ENCODE measurements at regions not wholly inside any gene's neighbourhood (a gene's known extent, or its start where the extent isn't known, plus 50 kb on each side); places are given as distances from the start of the nearest gene placed in this dataset.

GRCh38 chr20:19882446-19882845 lies 124.4 kb downstream of the RIN2 start:
- DNase-seq (ENCODE audit: low spot score): no peak
- H3K14ac ChIP-seq (ENCODE audit: low read length): no peak overlapping the region
- no peak overlapping the region for H2BK120ac ChIP-seq (ENCODE audit: low read depth, low read length)
- no peaks in the 10 kb centered on the region for H3K27me3 ChIP-seq (ENCODE audit: control insufficient read depth in 3 of 3, insufficient read depth in 3 of 3, low read depth in 1 of 3, low read length in 3 of 3)
- no peak overlapping the region for H2BK5ac ChIP-seq (ENCODE audit: low read length)
- no peak overlapping the region for H3K4ac ChIP-seq (ENCODE audit: low read length)
- no peak overlapping the region for H3K9ac ChIP-seq (ENCODE audit: low read depth, low read length, poor library complexity)
- H3K36me3 ChIP-seq (replicated peaks in 1 of 2; ENCODE audit: control insufficient read depth in 2 of 2, insufficient read depth in 2 of 2, low read length in 2 of 2): no peaks in the 10 kb centered on the region
- no peak overlapping the region for H3K27ac ChIP-seq (replicated peaks; ENCODE audit: low read length)
- no peak overlapping the region for H2BK15ac ChIP-seq (ENCODE audit: low read length)
- H2BK12ac ChIP-seq (ENCODE audit: low read length): no peak overlapping the region
- WGBS, 2 donors (ENCODE audit: extremely low coverage in 2 of 2, insufficient read length in 2 of 2, insufficient replicate concordance in 1 of 2): no CpG with 5 or more reads among the region's 3 CpGs
- H3K23ac ChIP-seq (ENCODE audit: low read depth, low read length, poor library complexity): no peak overlapping the region
- no peak overlapping the region for H2AFZ ChIP-seq (ENCODE audit: low read length)
- no peak overlapping the region for H2AK5ac ChIP-seq (ENCODE audit: low read depth, low read length)
- no peak overlapping the region for H3K4me3 ChIP-seq (ENCODE audit: low read length in 2 of 2)
- no peak overlapping the region for H4K91ac ChIP-seq (ENCODE audit: low read depth, low read length, poor library complexity)
- H3K18ac ChIP-seq (ENCODE audit: low read length): no peak overlapping the region
- no peaks in the 10 kb centered on the region for H3K79me1 ChIP-seq (ENCODE audit: low read depth, low read length)
- peaks cover 0 to 4% of the 10 kb centered on the region in 2 donors for H3K4me1 ChIP-seq (ENCODE audit: control insufficient read depth in 2 of 2, insufficient read depth in 1 of 2, low read depth in 1 of 2, low read length in 2 of 2)
- no peak overlapping the region for H3K4me2 ChIP-seq (ENCODE audit: insufficient read depth, low read length, poor library complexity, severe bottlenecking)
- no peaks in the 10 kb centered on the region for H3K9me3 ChIP-seq (replicated peaks in 1 of 2; ENCODE audit: control insufficient read depth in 2 of 2, insufficient read depth in 1 of 2, low read depth in 1 of 2, low read length in 2 of 2)
- no peak overlapping the region for H4K8ac ChIP-seq (ENCODE audit: low read depth, low read length)

GRCh38 chr20:19883501-19883900 lies 125.4 kb downstream of the RIN2 start:
- no CpG with 5 or more reads among the region's 3 CpGs for WGBS, 2 donors (ENCODE audit: extremely low coverage in 2 of 2, insufficient read length in 2 of 2, insufficient replicate concordance in 1 of 2)

DNA sequence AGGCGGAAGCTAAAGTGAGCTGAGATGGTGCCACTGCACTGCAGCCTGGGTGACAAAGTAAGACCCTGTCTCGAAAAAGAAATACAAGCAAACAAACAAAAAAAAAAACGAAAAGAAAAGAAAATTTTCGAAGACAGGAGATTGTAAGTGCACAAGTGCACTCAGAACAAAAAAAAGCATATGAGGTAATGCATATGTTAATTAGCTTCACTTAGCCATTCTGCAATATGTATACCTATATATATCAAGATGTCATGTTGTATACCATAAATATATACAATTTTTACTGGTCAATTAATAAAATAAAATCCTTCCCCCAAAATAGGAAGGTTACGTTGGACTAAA lies 127.5 kb downstream of the RIN2 start:
- H3K4me3 ChIP-seq (ENCODE audit: low read length in 2 of 2): no peak overlapping the region
- peaks cover 0 to 6% of the 10 kb centered on the region in 2 donors for H3K36me3 ChIP-seq (replicated peaks in 1 of 2; ENCODE audit: control insufficient read depth in 2 of 2, insufficient read depth in 2 of 2, low read length in 2 of 2)
- DNase-seq (ENCODE audit: low spot score): no peak
- H4K8ac ChIP-seq (ENCODE audit: low read depth, low read length): no peak overlapping the region
- H3K9me3 ChIP-seq (replicated peaks in 1 of 2; ENCODE audit: control insufficient read depth in 2 of 2, insufficient read depth in 1 of 2, low read depth in 1 of 2, low read length in 2 of 2): no peaks in the 10 kb centered on the region
- H3K27ac ChIP-seq (replicated peaks; ENCODE audit: low read length): no peak overlapping the region
- no peak overlapping the region for H2BK5ac ChIP-seq (ENCODE audit: low read length)
- no peak overlapping the region for H2AK5ac ChIP-seq (ENCODE audit: low read depth, low read length)
- H3K14ac ChIP-seq (ENCODE audit: low read length): no peak overlapping the region
- no peaks in the 10 kb centered on the region for H3K27me3 ChIP-seq (ENCODE audit: control insufficient read depth in 3 of 3, insufficient read depth in 3 of 3, low read depth in 1 of 3, low read length in 3 of 3)
- no peaks in the 10 kb centered on the region for H3K79me1 ChIP-seq (ENCODE audit: low read depth, low read length)
- no peak overlapping the region for H3K18ac ChIP-seq (ENCODE audit: low read length)
- H2BK12ac ChIP-seq (ENCODE audit: low read length): no peak overlapping the region
- H3K9ac ChIP-seq (ENCODE audit: low read depth, low read length, poor library complexity): no peak overlapping the region
- no CpG with 5 or more reads among the region's 5 CpGs for WGBS, 2 donors (ENCODE audit: extremely low coverage in 2 of 2, insufficient read length in 2 of 2, insufficient replicate concordance in 1 of 2)
- H3K4me2 ChIP-seq (ENCODE audit: insufficient read depth, low read length, poor library complexity, severe bottlenecking): no peak overlapping the region
- no peak overlapping the region for H3K23ac ChIP-seq (ENCODE audit: low read depth, low read length, poor library complexity)
- no peak overlapping the region for H2AFZ ChIP-seq (ENCODE audit: low read length)
- no peak overlapping the region for H3K4ac ChIP-seq (ENCODE audit: low read length)
- H4K91ac ChIP-seq (ENCODE audit: low read depth, low read length, poor library complexity): no peak overlapping the region
- H3K4me1 ChIP-seq (ENCODE audit: control insufficient read depth in 2 of 2, insufficient read depth in 1 of 2, low read depth in 1 of 2, low read length in 2 of 2): peaks cover 0 to 10% of the 10 kb centered on the region in 2 donors
- H2BK120ac ChIP-seq (ENCODE audit: low read depth, low read length): no peak overlapping the region
- H2BK15ac ChIP-seq (ENCODE audit: low read length): no peak overlapping the region

More at GRCh38 chr20:19883501-19883900, 125.4 kb downstream of the RIN2 start:
- Histone ChIP-seq H2BK120ac (ENCODE audit: low read depth, low read length) (no peak overlapping the region), H3K9ac (ENCODE audit: low read depth, low read length, poor library complexity) (no peak overlapping the region), H3K79me1 (ENCODE audit: low read depth, low read length) (no peaks in the 10 kb centered on the region), H3K27ac (replicated peaks; ENCODE audit: low read length) (no peak overlapping the region), H2AFZ (ENCODE audit: low read length) (no peak overlapping the region), H3K4me1 (ENCODE audit: control insufficient read depth in 2 of 2, insufficient read depth in 1 of 2, low read depth in 1 of 2, low read length in 2 of 2) (peaks cover 0 to 6% of the 10 kb centered on the region in 2 donors), H3K14ac (ENCODE audit: low read length) (no peak overlapping the region), H4K91ac (ENCODE audit: low read depth, low read length, poor library complexity) (no peak overlapping the region), H2BK5ac (ENCODE audit: low read length) (no peak overlapping the region), H2BK15ac (ENCODE audit: low read length) (no peak overlapping the region), H3K27me3 (ENCODE audit: control insufficient read depth in 3 of 3, insufficient read depth in 3 of 3, low read depth in 1 of 3, low read length in 3 of 3) (no peaks in the 10 kb centered on the region), H3K18ac (ENCODE audit: low read length) (no peak overlapping the region), H3K36me3 (replicated peaks in 1 of 2; ENCODE audit: control insufficient read depth in 2 of 2, insufficient read depth in 2 of 2, low read length in 2 of 2) (no peaks in the 10 kb centered on the region), H3K4me2 (ENCODE audit: insufficient read depth, low read length, poor library complexity, severe bottlenecking) (no peak overlapping the region), H2BK12ac (ENCODE audit: low read length) (no peak overlapping the region), H3K4me3 (ENCODE audit: low read length in 2 of 2) (no peak overlapping the region), H4K8ac (ENCODE audit: low read depth, low read length) (no peak overlapping the region), H3K23ac (ENCODE audit: low read depth, low read length, poor library complexity) (no peak overlapping the region), H3K4ac (ENCODE audit: low read length) (no peak overlapping the region), H2AK5ac (ENCODE audit: low read depth, low read length) (no peak overlapping the region), H3K9me3 (replicated peaks in 1 of 2; ENCODE audit: control insufficient read depth in 2 of 2, insufficient read depth in 1 of 2, low read depth in 1 of 2, low read length in 2 of 2) (no peaks in the 10 kb centered on the region)
- DNase-seq (ENCODE audit: low spot score): no peak

DNA sequence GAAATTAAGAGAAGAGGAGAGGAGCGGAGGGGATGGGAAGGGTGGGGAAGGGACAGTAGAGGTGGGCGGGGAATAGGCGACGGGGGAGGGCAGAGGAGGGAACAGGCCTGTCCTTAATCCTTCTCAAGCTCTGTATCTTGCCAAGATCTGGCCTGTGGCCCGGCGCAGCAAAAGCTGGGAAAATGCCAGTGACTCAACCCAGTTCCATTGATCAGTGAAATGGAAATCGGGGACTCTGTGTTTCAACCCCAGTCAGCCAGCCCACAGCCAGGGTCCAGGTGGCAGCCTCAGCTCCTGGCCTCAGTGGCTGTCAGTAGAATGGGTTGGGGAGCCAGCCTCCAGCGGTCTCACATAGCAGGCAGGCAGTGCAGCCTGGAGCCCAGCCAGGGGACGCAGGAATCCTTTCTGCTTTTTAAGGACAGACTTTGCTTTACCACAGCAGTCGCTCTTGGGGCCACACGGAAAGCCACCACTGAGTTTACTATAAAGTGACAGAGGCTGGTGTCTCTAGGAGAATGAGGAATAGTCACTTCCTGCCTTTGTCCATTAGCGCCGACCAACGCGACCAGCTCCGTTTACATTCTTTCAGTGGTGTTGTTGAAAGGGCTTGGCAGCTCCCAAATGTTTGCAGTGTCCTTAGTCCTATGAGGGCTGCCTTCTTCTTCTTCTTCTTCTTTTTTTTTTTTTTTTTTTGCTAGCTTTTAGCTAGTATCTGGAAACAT lies 128.0 kb downstream of the RIN2 start:
- H3K4me3 ChIP-seq (ENCODE audit: low read length in 2 of 2): no peak overlapping the region
- DNase-seq (ENCODE audit: low spot score): no peak
- no peak overlapping the region for H3K23ac ChIP-seq (ENCODE audit: low read depth, low read length, poor library complexity)
- no peak overlapping the region for H4K91ac ChIP-seq (ENCODE audit: low read depth, low read length, poor library complexity)
- no peak overlapping the region for H2BK5ac ChIP-seq (ENCODE audit: low read length)
- peaks cover 0 to 1% of the 10 kb centered on the region in 2 donors for H3K9me3 ChIP-seq (replicated peaks in 1 of 2; ENCODE audit: control insufficient read depth in 2 of 2, insufficient read depth in 1 of 2, low read depth in 1 of 2, low read length in 2 of 2)
- H2BK15ac ChIP-seq (ENCODE audit: low read length): no peak overlapping the region
- no peak overlapping the region for H3K27ac ChIP-seq (replicated peaks; ENCODE audit: low read length)
- H3K4me1 ChIP-seq (ENCODE audit: control insufficient read depth in 2 of 2, insufficient read depth in 1 of 2, low read depth in 1 of 2, low read length in 2 of 2): peaks cover 0 to 10% of the 10 kb centered on the region in 2 donors
- H3K14ac ChIP-seq (ENCODE audit: low read length): no peak overlapping the region
- H3K9ac ChIP-seq (ENCODE audit: low read depth, low read length, poor library complexity): no peak overlapping the region
- H2BK120ac ChIP-seq (ENCODE audit: low read depth, low read length): no peak overlapping the region
- WGBS, 2 donors (ENCODE audit: extremely low coverage in 2 of 2, insufficient read length in 2 of 2, insufficient replicate concordance in 1 of 2): 100% methylated on average over 1 of the region's 16 CpGs; no CpG with 5 or more reads in 1 of the 2 donors
- H2AK5ac ChIP-seq (ENCODE audit: low read depth, low read length): no peak overlapping the region
- H3K18ac ChIP-seq (ENCODE audit: low read length): no peak overlapping the region
- no peaks in the 10 kb centered on the region for H3K79me1 ChIP-seq (ENCODE audit: low read depth, low read length)
- peaks cover 0 to 10% of the 10 kb centered on the region in 2 donors for H3K36me3 ChIP-seq (replicated peaks in 1 of 2; ENCODE audit: control insufficient read depth in 2 of 2, insufficient read depth in 2 of 2, low read length in 2 of 2)
- no peak overlapping the region for H4K8ac ChIP-seq (ENCODE audit: low read depth, low read length)
- no peak overlapping the region for H3K4ac ChIP-seq (ENCODE audit: low read length)
- no peak overlapping the region for H3K4me2 ChIP-seq (ENCODE audit: insufficient read depth, low read length, poor library complexity, severe bottlenecking)
- H2AFZ ChIP-seq (ENCODE audit: low read length): no peak overlapping the region
- H2BK12ac ChIP-seq (ENCODE audit: low read length): no peak overlapping the region
- H3K27me3 ChIP-seq (ENCODE audit: control insufficient read depth in 3 of 3, insufficient read depth in 3 of 3, low read depth in 1 of 3, low read length in 3 of 3): no peaks in the 10 kb centered on the region

Data from neuronal stem cell (in vitro differentiated cells).